SK-N-SH (cell line): ENCODE measurements at regions not wholly inside any gene's neighbourhood (a gene's known extent, or its start where the extent isn't known, plus 50 kb on each side); places are given as distances from the start of the nearest gene placed in this dataset.

ENCODE experiments used
- CTCF ChIA-PET: fragments of 300-600, 350-600 bp; formaldehyde crosslinking; extraction: SDS; loops from one replicate; lab custom pipeline; 2021; lab: Yijun Ruan, JAX
- POLR2A ChIA-PET: fragments of 350-600 bp; sonication (Branson Sonifier 250); formaldehyde crosslinking; extraction: SDS; loops from one replicate; lab custom pipeline; 2020; ENCODE audit warnings: antibody characterized with exemption, inconsistent platforms; lab: Yijun Ruan, JAX
- DNase-seq: peaks from one replicate; pipeline ENCODE4 v3.0.0; 2012
- H2AFZ ChIP-seq: fragments of 200-600 bp; sonication (generic); 2 replicates; pipeline ENCODE4 v1.8.1; 2016; ENCODE audit warnings: antibody characterized with exemption, mild to moderate bottlenecking, low read depth
- H3F3A ChIP-seq: fragments of 200-600 bp; sonication (generic); replicated peaks from 2 replicates; pipeline ENCODE3; 2016; ENCODE audit warnings: antibody characterized with exemption, mild to moderate bottlenecking; ENCODE audit not compliant: insufficient read depth
- H3K27ac ChIP-seq, 2 experiments: fragments of 200-500 bp in 1 of 2; fragments of 200-600 bp in 1 of 2; sonication (Bioruptor generic) in 1 of 2; sonication (generic), shearing (Covaris generic) in 1 of 2; 2 replicates each; pipeline versions ENCODE4 v1.5.1 to v1.6.1; 2014 to 2016; ENCODE audit warnings: low read depth in 2 of 2, inconsistent platforms in 1 of 2, low read length in 1 of 2, mild to moderate bottlenecking in 1 of 2, mixed read lengths in 1 of 2
- H3K27me3 ChIP-seq: fragments of 200-600 bp; sonication (generic), shearing (Covaris generic); 2 replicates; pipeline ENCODE4 v1.6.1; 2016; ENCODE audit warnings: mixed run types; ENCODE audit not compliant: insufficient read depth
- H3K36me3 ChIP-seq, 2 experiments: fragments of 200-500 bp in 1 of 2; fragments of 200-600 bp in 1 of 2; sonication (Bioruptor generic) in 1 of 2; sonication (generic) in 1 of 2; replicated peaks in 1 of 2; 2 replicates each; pipeline versions ENCODE3 to v1.5.1; 2014 to 2016; ENCODE audit warnings: low read length in 1 of 2, mild to moderate bottlenecking in 1 of 2; ENCODE audit not compliant: insufficient read depth in 2 of 2, control insufficient read depth in 1 of 2
- H3K4me1 ChIP-seq, 2 experiments: fragments of 200-500 bp in 1 of 2; fragments of 200-600 bp in 1 of 2; sonication (Bioruptor generic) in 1 of 2; sonication (generic), shearing (Covaris generic) in 1 of 2; 2 replicates each; pipeline versions ENCODE4 v1.5.1 to v1.6.1; 2014 to 2016; ENCODE audit warnings: low read depth in 1 of 2, low read length in 1 of 2, mixed run types in 1 of 2; ENCODE audit not compliant: insufficient read depth in 2 of 2, control insufficient read depth in 1 of 2
- H3K4me2 ChIP-seq: fragments of 200-600 bp; sonication (generic), shearing (Covaris generic); 2 replicates; pipeline ENCODE4 v1.6.1; 2017; ENCODE audit warnings: mixed run types
- H3K4me3 ChIP-seq, 2 experiments: fragments of 200-500 bp in 1 of 2; fragments of 200-600 bp in 1 of 2; sonication (Bioruptor generic) in 1 of 2; sonication (generic), shearing (Covaris generic) in 1 of 2; 2 replicates each; pipeline versions ENCODE4 v1.5.1 to v1.8.1; 2014 to 2016; ENCODE audit warnings: low read depth in 2 of 2, inconsistent platforms in 1 of 2, low read length in 1 of 2, mild to moderate bottlenecking in 1 of 2, mixed read lengths in 1 of 2, moderate library complexity in 1 of 2
- H3K79me2 ChIP-seq: fragments of 200-600 bp; sonication (generic); 2 replicates; pipeline ENCODE4 v1.8.1; 2017; ENCODE audit warnings: mild to moderate bottlenecking; ENCODE audit not compliant: insufficient read depth
- H3K9ac ChIP-seq: fragments of 200-600 bp; sonication (generic); 2 replicates; pipeline ENCODE4 v1.6.1; 2017; ENCODE audit warnings: mixed run types
- H3K9me2 ChIP-seq: fragments of 200-600 bp; sonication (generic); 2 replicates; pipeline ENCODE4 v1.6.1; 2017; ENCODE audit warnings: mixed run types
- H3K9me3 ChIP-seq: fragments of 200-600 bp; sonication (generic); 2 replicates; pipeline ENCODE4 v1.6.1; 2017; ENCODE audit warnings: mixed run types, mild to moderate bottlenecking, moderate library complexity
- H4K20me1 ChIP-seq: fragments of 200-600 bp; sonication (generic); 2 replicates; pipeline ENCODE4 v1.6.1; 2017; ENCODE audit warnings: mild to moderate bottlenecking, mixed run types; ENCODE audit not compliant: insufficient read depth
- CHD2 ChIP-seq: fragments of 150-350 bp; IDR thresholded peaks from 2 replicates; pipeline ENCODE4 v1.6.1; 2018; ENCODE audit warnings: low read length; ENCODE audit not compliant: partially characterized antibody
- EZH2phosphoT487 ChIP-seq: fragments of 200-600 bp; sonication (generic); IDR thresholded peaks from 2 replicates; pipeline ENCODE4 v1.6.1; 2017; ENCODE audit warnings: low read depth, mixed run types, mild to moderate bottlenecking, antibody characterized with exemption, moderate library complexity, borderline replicate concordance
- FOSL2 ChIP-seq: IDR thresholded peaks from 2 replicates; pipeline ENCODE4 v1.4.0; 2012; ENCODE audit warnings: low read depth, mild to moderate bottlenecking, moderate library complexity, borderline replicate concordance
- FOXM1 ChIP-seq: IDR thresholded peaks from 2 replicates; pipeline ENCODE4 v1.4.0; 2012; ENCODE audit warnings: low read depth, mild to moderate bottlenecking
- MEF2A ChIP-seq: IDR thresholded peaks from 2 replicates; pipeline ENCODE4 v1.4.0; 2012; ENCODE audit warnings: low read depth, borderline replicate concordance
- MXI1 ChIP-seq: IDR thresholded peaks from 2 replicates; pipeline ENCODE4 v1.6.1; 2012; ENCODE audit warnings: mild to moderate bottlenecking, low read depth, low read length, improper control_type of control experiment
- RFX5 ChIP-seq: IDR thresholded peaks from 2 replicates; pipeline ENCODE4 v1.6.1; 2012; ENCODE audit warnings: mild to moderate bottlenecking, improper control_type of control experiment, low read length
- RXRA ChIP-seq: IDR thresholded peaks from 2 replicates; pipeline ENCODE4 v1.4.0; 2012; ENCODE audit warnings: low read depth, mild to moderate bottlenecking, borderline replicate concordance
- SIN3A ChIP-seq: IDR thresholded peaks from 2 replicates; pipeline ENCODE4 v1.6.1; 2012; ENCODE audit warnings: low read depth, mild to moderate bottlenecking, low read length, moderate library complexity, borderline replicate concordance
- SMC3 ChIP-seq: IDR thresholded peaks from 2 replicates; pipeline ENCODE4 v1.6.1; 2012; ENCODE audit warnings: low read depth, low read length, improper control_type of control experiment
- TCF12 ChIP-seq: IDR thresholded peaks from 2 replicates; pipeline ENCODE4 v1.4.0; 2012
- WGBS: methylation state at CpG from one replicate; pipeline ENCODE4 v1.1.6; 2017; ENCODE audit warnings: low lambda C conversion rate; 5-methylcytosine and 5-hydroxymethylcytosine counted together
- TF ChIP-seq, protein P1 (sequence below): IDR thresholded peaks from 2 replicates; pipeline ENCODE4 v1.4.0; 2012; ENCODE audit warnings: low read depth, borderline replicate concordance
- TF ChIP-seq, protein P2 (sequence below): fragments of 200-600 bp; sonication (generic); IDR thresholded peaks from 2 replicates; pipeline ENCODE4 v1.6.1; 2017; ENCODE audit warnings: antibody characterized with exemption, mild to moderate bottlenecking, moderate library complexity
- TF ChIP-seq, protein P3 (sequence below): IDR thresholded peaks from 2 replicates; pipeline ENCODE4 v1.4.0; 2012; ENCODE audit warnings: low read depth
- TF ChIP-seq, protein P4 (sequence below): IDR thresholded peaks from 2 replicates; pipeline ENCODE4 v1.6.1; 2012; ENCODE audit warnings: mild to moderate bottlenecking, low read depth, low read length, moderate library complexity

DNA sequence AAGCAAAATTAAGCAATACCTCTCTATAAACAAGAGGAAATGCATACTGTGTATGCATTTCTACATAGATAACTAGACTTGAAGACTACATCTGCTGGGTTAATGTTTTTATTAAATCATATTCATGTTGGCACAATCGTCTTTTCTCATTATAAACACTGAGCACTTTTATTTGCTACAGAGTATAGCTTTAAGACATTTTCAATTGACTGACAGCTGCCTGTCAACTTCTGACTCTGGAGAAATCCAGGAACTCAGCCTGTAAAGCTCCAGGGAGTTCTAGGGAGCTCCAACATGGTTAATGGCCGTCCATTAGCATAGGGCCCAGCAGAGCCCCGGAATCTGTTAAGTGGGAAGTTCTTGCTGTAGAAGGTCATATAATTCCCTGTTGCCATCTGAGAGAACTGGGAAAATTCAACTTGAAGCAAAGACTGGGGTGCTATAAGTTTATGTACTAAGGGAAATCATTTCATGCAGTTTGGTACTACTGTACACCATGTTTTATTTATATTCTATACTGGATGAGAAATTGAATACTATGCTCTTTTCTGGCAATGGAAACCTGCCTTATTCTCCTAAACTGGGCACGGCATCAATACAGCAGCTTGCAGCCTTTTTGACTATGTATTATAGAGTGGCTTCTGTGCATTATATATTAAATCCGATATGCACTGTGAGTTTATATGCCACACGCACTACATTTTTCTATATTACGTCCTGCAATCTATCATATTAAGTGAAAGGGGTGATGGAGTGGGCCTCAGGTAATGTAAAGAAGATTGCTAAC, 243.5 kb upstream of the ZNF521 start:
- Histone ChIP-seq H3K79me2 (no peaks in the 10 kb centered on the region), H4K20me1 (no peaks in the 10 kb centered on the region), H3K4me1 (peaks cover 4 to 11% of the 10 kb centered on the region in 2 experiments), H3K4me2 (no peak overlapping the region), H3K9ac (no peak overlapping the region), H3K9me2 (no peaks in the 10 kb centered on the region), H3F3A (peaks cover 15% of the 10 kb centered on the region), H3K36me3 (no peaks in the 10 kb centered on the region), H3K27me3 (no peaks in the 10 kb centered on the region), H3K4me3 (no peak overlapping the region), H2AFZ (no peak overlapping the region), H3K9me3 (no peaks in the 10 kb centered on the region), H3K27ac (no peak overlapping the region; a peak in 1 of 4 replicates)
- TF ChIP-seq SMC3 (no peak), FOXM1 (no peak), SIN3A (no peak), CHD2 (no peak), MEF2A (no peak), RXRA (no peak), MXI1 (no peak), TCF12 (no peak), FOSL2 (no peak), EZH2phosphoT487 (no peak), RFX5 (no peak)
- TF ChIP-seq, protein P1, sequence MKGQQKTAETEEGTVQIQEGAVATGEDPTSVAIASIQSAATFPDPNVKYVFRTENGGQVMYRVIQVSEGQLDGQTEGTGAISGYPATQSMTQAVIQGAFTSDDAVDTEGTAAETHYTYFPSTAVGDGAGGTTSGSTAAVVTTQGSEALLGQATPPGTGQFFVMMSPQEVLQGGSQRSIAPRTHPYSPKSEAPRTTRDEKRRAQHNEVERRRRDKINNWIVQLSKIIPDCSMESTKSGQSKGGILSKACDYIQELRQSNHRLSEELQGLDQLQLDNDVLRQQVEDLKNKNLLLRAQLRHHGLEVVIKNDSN: no peak
- TF ChIP-seq, protein P2, sequence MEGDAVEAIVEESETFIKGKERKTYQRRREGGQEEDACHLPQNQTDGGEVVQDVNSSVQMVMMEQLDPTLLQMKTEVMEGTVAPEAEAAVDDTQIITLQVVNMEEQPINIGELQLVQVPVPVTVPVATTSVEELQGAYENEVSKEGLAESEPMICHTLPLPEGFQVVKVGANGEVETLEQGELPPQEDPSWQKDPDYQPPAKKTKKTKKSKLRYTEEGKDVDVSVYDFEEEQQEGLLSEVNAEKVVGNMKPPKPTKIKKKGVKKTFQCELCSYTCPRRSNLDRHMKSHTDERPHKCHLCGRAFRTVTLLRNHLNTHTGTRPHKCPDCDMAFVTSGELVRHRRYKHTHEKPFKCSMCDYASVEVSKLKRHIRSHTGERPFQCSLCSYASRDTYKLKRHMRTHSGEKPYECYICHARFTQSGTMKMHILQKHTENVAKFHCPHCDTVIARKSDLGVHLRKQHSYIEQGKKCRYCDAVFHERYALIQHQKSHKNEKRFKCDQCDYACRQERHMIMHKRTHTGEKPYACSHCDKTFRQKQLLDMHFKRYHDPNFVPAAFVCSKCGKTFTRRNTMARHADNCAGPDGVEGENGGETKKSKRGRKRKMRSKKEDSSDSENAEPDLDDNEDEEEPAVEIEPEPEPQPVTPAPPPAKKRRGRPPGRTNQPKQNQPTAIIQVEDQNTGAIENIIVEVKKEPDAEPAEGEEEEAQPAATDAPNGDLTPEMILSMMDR: no peak
- TF ChIP-seq, protein P3, sequence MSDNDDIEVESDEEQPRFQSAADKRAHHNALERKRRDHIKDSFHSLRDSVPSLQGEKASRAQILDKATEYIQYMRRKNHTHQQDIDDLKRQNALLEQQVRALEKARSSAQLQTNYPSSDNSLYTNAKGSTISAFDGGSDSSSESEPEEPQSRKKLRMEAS: no peak
- TF ChIP-seq, protein P4, sequence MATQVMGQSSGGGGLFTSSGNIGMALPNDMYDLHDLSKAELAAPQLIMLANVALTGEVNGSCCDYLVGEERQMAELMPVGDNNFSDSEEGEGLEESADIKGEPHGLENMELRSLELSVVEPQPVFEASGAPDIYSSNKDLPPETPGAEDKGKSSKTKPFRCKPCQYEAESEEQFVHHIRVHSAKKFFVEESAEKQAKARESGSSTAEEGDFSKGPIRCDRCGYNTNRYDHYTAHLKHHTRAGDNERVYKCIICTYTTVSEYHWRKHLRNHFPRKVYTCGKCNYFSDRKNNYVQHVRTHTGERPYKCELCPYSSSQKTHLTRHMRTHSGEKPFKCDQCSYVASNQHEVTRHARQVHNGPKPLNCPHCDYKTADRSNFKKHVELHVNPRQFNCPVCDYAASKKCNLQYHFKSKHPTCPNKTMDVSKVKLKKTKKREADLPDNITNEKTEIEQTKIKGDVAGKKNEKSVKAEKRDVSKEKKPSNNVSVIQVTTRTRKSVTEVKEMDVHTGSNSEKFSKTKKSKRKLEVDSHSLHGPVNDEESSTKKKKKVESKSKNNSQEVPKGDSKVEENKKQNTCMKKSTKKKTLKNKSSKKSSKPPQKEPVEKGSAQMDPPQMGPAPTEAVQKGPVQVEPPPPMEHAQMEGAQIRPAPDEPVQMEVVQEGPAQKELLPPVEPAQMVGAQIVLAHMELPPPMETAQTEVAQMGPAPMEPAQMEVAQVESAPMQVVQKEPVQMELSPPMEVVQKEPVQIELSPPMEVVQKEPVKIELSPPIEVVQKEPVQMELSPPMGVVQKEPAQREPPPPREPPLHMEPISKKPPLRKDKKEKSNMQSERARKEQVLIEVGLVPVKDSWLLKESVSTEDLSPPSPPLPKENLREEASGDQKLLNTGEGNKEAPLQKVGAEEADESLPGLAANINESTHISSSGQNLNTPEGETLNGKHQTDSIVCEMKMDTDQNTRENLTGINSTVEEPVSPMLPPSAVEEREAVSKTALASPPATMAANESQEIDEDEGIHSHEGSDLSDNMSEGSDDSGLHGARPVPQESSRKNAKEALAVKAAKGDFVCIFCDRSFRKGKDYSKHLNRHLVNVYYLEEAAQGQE: no peak
- WGBS: 78% methylated on average over 7 of the region's 7 CpGs
- no peak for DNase-seq
- ChIA-PET POLR2A (no interaction called here), CTCF (no interaction called here)
